NCI-H2081 treated with DMSO at 0.1 percent for 48 hours (cell line): ENCODE measurements at regions not wholly inside any gene's neighbourhood (a gene's known extent, or its start where the extent isn't known, plus 50 kb on each side); places are given as distances from the start of the nearest gene placed in this dataset.
"Not testable (repeated sequence)": the region's sequence is repeated elsewhere in the genome, so short reads cannot be mapped to it uniquely, and the experiment has no call there.

Source experiments
- DNase-seq: peaks from one replicate; lab custom pipeline; 2025; lab: John Stamatoyannopoulos, UW

GRCh38 chr12:85574291-85574690, 261.9 kb downstream of the RASSF9 start:
- DNase-seq: no peak

- peak; percentile 68 for DNase-seq
Measured at GRCh38 chr12:85575120-85576096, 260.8 kb downstream of the RASSF9 start.

GRCh38 chr12:85580562-85581168, 255.5 kb downstream of the RASSF9 start:
- DNase-seq: no peak

- no peak for DNase-seq
Measured at GRCh38 chr12:85587158-85587557, 249.1 kb downstream of the RASSF9 start.

GRCh38 chr12:85588221-85588620, 248.0 kb downstream of the RASSF9 start:
- no peak for DNase-seq

GRCh38 chr12:85600841-85601240, 235.4 kb downstream of the RASSF9 start:
- no peak for DNase-seq

- DNase-seq: no peak
Measured at GRCh38 chr12:85603556-85603955, 232.7 kb downstream of the RASSF9 start.

- no peak for DNase-seq
Measured at GRCh38 chr12:85606455-85606854, 229.8 kb downstream of the RASSF9 start.

GRCh38 chr12:85609778-85610177, 226.4 kb downstream of the RASSF9 start:
- no peak for DNase-seq

GRCh38 chr12:85610194-85610593, 226.0 kb downstream of the RASSF9 start:
- DNase-seq: no peak

GRCh38 chr12:85616201-85616600, 220.0 kb downstream of the RASSF9 start:
- no peak for DNase-seq

- no peak for DNase-seq
Measured at GRCh38 chr12:85617307-85618091, 218.7 kb downstream of the RASSF9 start.

GRCh38 chr12:85621041-85621440, 215.2 kb downstream of the RASSF9 start:
- DNase-seq: no peak

- no peak for DNase-seq
Measured at GRCh38 chr12:85623763-85624162, 212.4 kb downstream of the RASSF9 start.

- no peak for DNase-seq
Measured at GRCh38 chr12:85625467-85625866, 210.7 kb downstream of the RASSF9 start.

GRCh38 chr12:85626001-85626783, 210.0 kb downstream of the RASSF9 start:
- DNase-seq: no peak

- DNase-seq: no peak
Measured at GRCh38 chr12:85626784-85627171, 209.4 kb downstream of the RASSF9 start.

- DNase-seq: no peak
Measured at GRCh38 chr12:85627584-85627983, 208.6 kb downstream of the RASSF9 start.

- DNase-seq: not testable (repeated sequence)
Measured at GRCh38 chr12:85628562-85628961, 207.6 kb downstream of the RASSF9 start.

GRCh38 chr12:85630851-85631250, 205.4 kb downstream of the RASSF9 start:
- DNase-seq: no peak

GRCh38 chr12:85632390-85632789, 203.8 kb downstream of the RASSF9 start:
- DNase-seq: no peak

- no peak for DNase-seq
Measured at GRCh38 chr12:85633491-85633890, 202.7 kb downstream of the RASSF9 start.
